HEK293 (cell line): ENCODE measurements at regions not wholly inside any gene's neighbourhood (a gene's known extent, or its start where the extent isn't known, plus 50 kb on each side); places are given as distances from the start of the nearest gene placed in this dataset.
A peak's percentile ranks its signal among the peaks of the same experiment; 100 is the strongest.
"Not testable (repeated sequence)": the region's sequence is repeated elsewhere in the genome, so short reads cannot be mapped to it uniquely, and the experiment has no call there.

ENCODE experiments used
- CTCF ChIA-PET: fragments of 350-600 bp; formaldehyde crosslinking; extraction: SDS; loops from one replicate; lab custom pipeline; 2021; ENCODE audit warnings: antibody characterized with exemption; lab: Yijun Ruan, JAX
- POLR2A ChIA-PET: fragments of 300-600 bp; formaldehyde crosslinking; extraction: SDS; loops from one replicate; lab custom pipeline; 2020; ENCODE audit warnings: antibody characterized with exemption, inconsistent platforms; lab: Yijun Ruan, JAX
- H3K27ac ChIP-seq: fragments of 200-500 bp; sonication (Bioruptor generic); 2 replicates; pipeline ENCODE4 v1.5.1; 2014; ENCODE audit warnings: low read depth, low read length, control low read depth, inconsistent platforms; ENCODE audit errors: extremely low read depth
- H3K36me3 ChIP-seq, 2 experiments: fragments of 200-500 bp in 1 of 2; sonication (Bioruptor generic) in 1 of 2; 1 replicate in 1 of 2; 2 replicates in 1 of 2; pipeline ENCODE4 v1.5.1; 2014 to 2017; ENCODE audit warnings: inconsistent platforms in 2 of 2, low read length in 2 of 2; ENCODE audit not compliant: control insufficient read depth in 2 of 2, insufficient read depth in 1 of 2
- H3K4me1 ChIP-seq: fragments of 200-500 bp; sonication (Bioruptor generic); 2 replicates; pipeline ENCODE4 v1.5.1; 2014; ENCODE audit warnings: mild to moderate bottlenecking, low read length, inconsistent platforms; ENCODE audit not compliant: control insufficient read depth, insufficient read depth
- H3K4me3 ChIP-seq: 2 replicates; pipeline ENCODE4 v1.5.1; 2011; ENCODE audit warnings: low read depth, mild to moderate bottlenecking, control low read depth, low read length, moderate library complexity
- H3K9me3 ChIP-seq: fragments of 200-500 bp; sonication (Bioruptor generic); 2 replicates; pipeline ENCODE4 v1.5.1; 2014; ENCODE audit warnings: low read depth, low read length, inconsistent platforms; ENCODE audit not compliant: control insufficient read depth, insufficient read depth
- ATF2 ChIP-seq: fragments of 450-650 bp; formaldehyde crosslinking; IDR thresholded peaks from 2 replicates; pipeline ENCODE4 v1.5.1; 2016; ENCODE audit warnings: missing biosample characterization, missing genetic modification characterization, low read depth
- BCL11B ChIP-seq: fragments of 450-650 bp; formaldehyde crosslinking; IDR thresholded peaks from 2 replicates; pipeline ENCODE4 v1.5.1; 2016; ENCODE audit warnings: low read depth, missing biosample characterization, missing genetic modification characterization
- FEZF1 ChIP-seq: fragments of 450-650 bp; formaldehyde crosslinking; IDR thresholded peaks from 2 replicates; pipeline ENCODE4 v1.5.1; 2016; ENCODE audit warnings: missing biosample characterization, missing genetic modification characterization
- HOXC10 ChIP-seq: sonication (generic); formaldehyde crosslinking; IDR thresholded peaks from 2 replicates; pipeline ENCODE4 v1.8.1; 2023; ENCODE audit warnings: mild to moderate bottlenecking, missing genetic modification reagents
- IKZF3 ChIP-seq: fragments of 450-650 bp; IDR thresholded peaks from 2 replicates; pipeline ENCODE4 v1.5.0; 2018; ENCODE audit warnings: missing biosample characterization, mild to moderate bottlenecking, missing genetic modification characterization, moderate library complexity
- KLF8 ChIP-seq: fragments of 450-650 bp; formaldehyde crosslinking; IDR thresholded peaks from 2 replicates; pipeline ENCODE4 v1.5.1; 2016; ENCODE audit warnings: missing biosample characterization, missing genetic modification characterization
- SETDB1 ChIP-seq: IDR thresholded peaks from one replicate; pipeline ENCODE4 v1.6.1; 2017; ENCODE audit warnings: mild to moderate bottlenecking, low read length, moderate library complexity, mixed read lengths; ENCODE audit not compliant: insufficient read length
- SP2 ChIP-seq: fragments of 450-650 bp; formaldehyde crosslinking; IDR thresholded peaks from 2 replicates; pipeline ENCODE4 v1.5.1; 2016; ENCODE audit warnings: missing biosample characterization, missing genetic modification characterization
- TRIM28 ChIP-seq: IDR thresholded peaks from 2 replicates; pipeline ENCODE4 v1.6.1; 2011; ENCODE audit warnings: low read length, control low read depth, borderline replicate concordance
- ZBTB26 ChIP-seq: fragments of 450-650 bp; formaldehyde crosslinking; optimal IDR thresholded peaks from 2 replicates; pipeline ENCODE3; 2016; ENCODE audit warnings: missing biosample characterization, mild to moderate bottlenecking, missing genetic modification characterization
- ZBTB48 ChIP-seq: fragments of 450-650 bp; formaldehyde crosslinking; IDR thresholded peaks from 2 replicates; pipeline ENCODE4 v1.5.1; 2016; ENCODE audit warnings: missing biosample characterization, missing genetic modification characterization
- ZEB2 ChIP-seq: fragments of 450-650 bp; formaldehyde crosslinking; IDR thresholded peaks from 2 replicates; pipeline ENCODE4 v1.5.1; 2016; ENCODE audit warnings: missing biosample characterization, missing genetic modification characterization
- ZNF26 ChIP-seq: fragments of 450-650 bp; formaldehyde crosslinking; IDR thresholded peaks from 2 replicates; pipeline ENCODE4 v1.5.1; 2016; ENCODE audit warnings: missing biosample characterization, missing genetic modification characterization
- ZNF302 ChIP-seq: fragments of 450-650 bp; formaldehyde crosslinking; IDR thresholded peaks from 2 replicates; pipeline ENCODE4 v1.5.1; 2016; ENCODE audit warnings: missing biosample characterization, missing genetic modification characterization, low read depth
- ZNF354C ChIP-seq: fragments of 450-650 bp; formaldehyde crosslinking; IDR thresholded peaks from 2 replicates; pipeline ENCODE4 v1.5.1; 2016; ENCODE audit warnings: missing biosample characterization, missing genetic modification characterization, low read depth, borderline replicate concordance
- ZNF548 ChIP-seq: fragments of 450-650 bp; formaldehyde crosslinking; IDR thresholded peaks from 2 replicates; pipeline ENCODE4 v1.5.1; 2016; ENCODE audit warnings: missing biosample characterization, missing genetic modification characterization
- ZNF558 ChIP-seq: fragments of 450-650 bp; formaldehyde crosslinking; IDR thresholded peaks from 2 replicates; pipeline ENCODE4 v1.5.1; 2016; ENCODE audit warnings: missing biosample characterization, missing genetic modification characterization
- ZNF626 ChIP-seq: fragments of 450-650 bp; sonication (Bioruptor Pico); formaldehyde crosslinking; IDR thresholded peaks from 2 replicates; pipeline ENCODE4 v1.5.1; 2018; ENCODE audit warnings: missing biosample characterization, missing genetic modification characterization, inconsistent platforms
- ZNF658 ChIP-seq: fragments of 450-650 bp; formaldehyde crosslinking; IDR thresholded peaks from 2 replicates; pipeline ENCODE4; 2016; ENCODE audit warnings: missing biosample characterization, missing genetic modification characterization
- ZNF76 ChIP-seq: fragments of 450-650 bp; formaldehyde crosslinking; IDR thresholded peaks from 2 replicates; pipeline ENCODE4; 2016; ENCODE audit warnings: low read depth, missing biosample characterization, missing genetic modification characterization, borderline replicate concordance
- ZSCAN16 ChIP-seq: fragments of 450-650 bp; formaldehyde crosslinking; IDR thresholded peaks from 2 replicates; pipeline ENCODE4 v1.5.1; 2016; ENCODE audit warnings: missing biosample characterization, missing genetic modification characterization
- TF ChIP-seq, protein P1 (sequence below): fragments of 450-650 bp; formaldehyde crosslinking; IDR thresholded peaks from 2 replicates; pipeline ENCODE4 v1.5.1; 2017; ENCODE audit warnings: missing biosample characterization, missing genetic modification characterization
- TF ChIP-seq, protein P2 (sequence below): sonication (generic); formaldehyde crosslinking; IDR thresholded peaks from 2 replicates; pipeline ENCODE4 v1.8.1; 2022; ENCODE audit warnings: mild to moderate bottlenecking, moderate library complexity, missing genetic modification reagents

DNA sequence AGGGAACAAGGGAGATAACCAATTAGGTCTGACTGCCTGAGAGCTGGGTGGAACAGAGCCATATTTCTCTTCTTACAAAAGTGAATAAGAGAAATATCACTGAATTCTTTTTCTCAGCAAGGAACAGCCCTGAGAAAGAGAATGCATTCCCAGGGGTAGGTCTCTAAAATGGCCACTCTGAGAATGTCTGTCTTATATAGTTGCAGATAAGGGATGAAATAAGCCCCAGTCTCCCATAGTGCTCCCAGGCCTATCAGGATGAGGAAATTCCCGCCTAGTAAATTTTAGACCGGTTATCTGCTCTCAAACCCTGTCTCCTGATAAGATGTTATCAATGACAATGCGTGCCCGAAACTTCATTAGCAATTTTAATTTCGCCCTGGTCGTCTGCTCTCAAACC, 67.3 kb upstream of the WDFY3 start:
- H3K27ac ChIP-seq, H3K4me1 ChIP-seq, H3K9me3 ChIP-seq, H3K4me3 ChIP-seq, POLR2A ChIA-PET, CTCF ChIA-PET, H3K36me3 ChIP-seq: not testable (repeated sequence)
- TF ChIP-seq SETDB1: peak; percentile 44
- peak; percentile 59; the same call in 1 of the 2 replicates for TF ChIP-seq TRIM28

- H3K9me3 ChIP-seq: no peaks in the 10 kb centered on the region
- H3K36me3 ChIP-seq: no peaks in the 10 kb centered on the region
- ChIA-PET POLR2A (no interaction called here), CTCF (no interaction called here)
- TF ChIP-seq ATF2 (tag by site-specific recombination) (no peak), HOXC10 (CRISPR knock-in tag) (no peak), ZNF76 (no peak), ZBTB48 (no peak), ZBTB26 (tag by site-specific recombination) (no peak), SP2 (no peak), ZEB2 (tag by site-specific recombination) (no peak)
- H3K4me3 ChIP-seq: no peak overlapping the region
- no peaks in the 10 kb centered on the region for H3K4me1 ChIP-seq
- H3K27ac ChIP-seq: no peak overlapping the region
Observed at GRCh38 chr4:85039526-85039925, 73.0 kb upstream of the WDFY3 start.

- H3K36me3 ChIP-seq, CTCF ChIA-PET, H3K27ac ChIP-seq, H3K9me3 ChIP-seq, POLR2A ChIA-PET, H3K4me1 ChIP-seq, H3K4me3 ChIP-seq: not testable (repeated sequence)
Observed at GRCh38 chr4:85043812-85044496, 77.5 kb upstream of the WDFY3 start.

- CTCF ChIA-PET: no interaction called here
- H3K36me3 ChIP-seq: no peaks in the 10 kb centered on the region
- POLR2A ChIA-PET: no interaction called here
- H3K27ac ChIP-seq: no peak overlapping the region
- peaks cover 3% of the 10 kb centered on the region; the same call in 1 of the 2 replicates for H3K4me1 ChIP-seq
- no peak overlapping the region for H3K4me3 ChIP-seq
- no peaks in the 10 kb centered on the region for H3K9me3 ChIP-seq
- TF ChIP-seq ZNF26: no peak
- peak; percentile 57 for TF ChIP-seq FEZF1 (tag by site-specific recombination)
- no peak for TF ChIP-seq ZNF548 (tag by site-specific recombination)
- no peak for TF ChIP-seq ZNF302
- TF ChIP-seq IKZF3: 0 out of 2 replicates have a peak, but pooled peaks have one; percentile 32
- no peak for TF ChIP-seq ZNF354C (tag by site-specific recombination)
- TF ChIP-seq ZNF626: no peak
- no peak for TF ChIP-seq KLF8 (tag by site-specific recombination)
- no peak for TF ChIP-seq ZNF658 (tag by site-specific recombination)
- TF ChIP-seq HOXC10 (CRISPR knock-in tag): no peak
- TF ChIP-seq BCL11B (tag by site-specific recombination): no peak
- TF ChIP-seq, protein P1, sequence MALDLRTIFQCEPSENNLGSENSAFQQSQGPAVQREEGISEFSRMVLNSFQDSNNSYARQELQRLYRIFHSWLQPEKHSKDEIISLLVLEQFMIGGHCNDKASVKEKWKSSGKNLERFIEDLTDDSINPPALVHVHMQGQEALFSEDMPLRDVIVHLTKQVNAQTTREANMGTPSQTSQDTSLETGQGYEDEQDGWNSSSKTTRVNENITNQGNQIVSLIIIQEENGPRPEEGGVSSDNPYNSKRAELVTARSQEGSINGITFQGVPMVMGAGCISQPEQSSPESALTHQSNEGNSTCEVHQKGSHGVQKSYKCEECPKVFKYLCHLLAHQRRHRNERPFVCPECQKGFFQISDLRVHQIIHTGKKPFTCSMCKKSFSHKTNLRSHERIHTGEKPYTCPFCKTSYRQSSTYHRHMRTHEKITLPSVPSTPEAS: no peak
- TF ChIP-seq ZNF558: no peak
- TF ChIP-seq, protein P2, sequence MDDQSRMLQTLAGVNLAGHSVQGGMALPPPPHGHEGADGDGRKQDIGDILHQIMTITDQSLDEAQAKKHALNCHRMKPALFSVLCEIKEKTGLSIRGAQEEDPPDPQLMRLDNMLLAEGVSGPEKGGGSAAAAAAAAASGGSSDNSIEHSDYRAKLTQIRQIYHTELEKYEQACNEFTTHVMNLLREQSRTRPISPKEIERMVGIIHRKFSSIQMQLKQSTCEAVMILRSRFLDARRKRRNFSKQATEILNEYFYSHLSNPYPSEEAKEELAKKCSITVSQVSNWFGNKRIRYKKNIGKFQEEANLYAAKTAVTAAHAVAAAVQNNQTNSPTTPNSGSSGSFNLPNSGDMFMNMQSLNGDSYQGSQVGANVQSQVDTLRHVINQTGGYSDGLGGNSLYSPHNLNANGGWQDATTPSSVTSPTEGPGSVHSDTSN: no peak
- no peak for TF ChIP-seq ZSCAN16
Observed at GRCh38 chr4:85050736-85051135, 84.2 kb upstream of the WDFY3 start.
